ENCODE measurements at regions not wholly inside any gene's neighbourhood (a gene's known extent, or its start where the extent isn't known, plus 50 kb on each side); places are given as distances from the start of the nearest gene placed in this dataset.
"Not testable (repeated sequence)": the region's sequence is repeated elsewhere in the genome, so short reads cannot be mapped to it uniquely, and the experiment has no call there.

DNA sequence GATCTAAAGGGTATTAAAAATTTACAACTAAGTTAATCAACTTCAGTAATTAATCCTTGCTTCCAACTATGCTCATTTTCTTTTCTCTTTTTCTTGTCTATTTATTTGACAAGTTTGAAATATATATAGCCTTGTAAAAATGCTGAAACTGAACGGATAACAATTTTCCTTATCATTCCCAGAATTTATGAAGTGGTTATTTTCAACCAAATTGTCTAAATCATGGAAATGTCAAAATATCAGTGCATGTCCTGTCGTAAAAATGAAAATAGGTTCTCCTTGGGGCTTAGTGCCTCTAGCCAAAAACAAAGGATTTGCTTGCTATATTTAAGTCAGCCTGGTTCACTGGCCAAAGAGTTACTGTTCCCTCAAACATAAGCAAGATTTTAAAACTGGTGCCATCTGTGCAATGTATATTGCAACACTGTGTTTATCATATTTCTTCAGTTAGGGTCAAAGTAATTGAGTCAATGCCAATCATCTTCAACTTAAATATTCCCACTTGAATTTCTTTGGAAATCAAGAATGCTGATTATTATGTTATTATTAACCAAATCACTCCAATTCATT is 798.3 kb downstream of the MAT2B start:
- no peaks in the 10 kb centered on the region for H3K4me1 Mint-ChIP-seq
- no peaks in the 10 kb centered on the region for H3K36me3 Mint-ChIP-seq
- POLR2A ChIA-PET, result no interaction called here
- no peak overlapping the region for H3K4me3 Mint-ChIP-seq
- no peak overlapping the region for H3K27ac Mint-ChIP-seq
- no peak for DNase-seq
- no peaks in the 10 kb centered on the region for H3K9me3 Mint-ChIP-seq
- H3K27me3 Mint-ChIP-seq, result no peaks in the 10 kb centered on the region
- ATAC-seq (ENCODE audit: low read depth), result no peak

DNA sequence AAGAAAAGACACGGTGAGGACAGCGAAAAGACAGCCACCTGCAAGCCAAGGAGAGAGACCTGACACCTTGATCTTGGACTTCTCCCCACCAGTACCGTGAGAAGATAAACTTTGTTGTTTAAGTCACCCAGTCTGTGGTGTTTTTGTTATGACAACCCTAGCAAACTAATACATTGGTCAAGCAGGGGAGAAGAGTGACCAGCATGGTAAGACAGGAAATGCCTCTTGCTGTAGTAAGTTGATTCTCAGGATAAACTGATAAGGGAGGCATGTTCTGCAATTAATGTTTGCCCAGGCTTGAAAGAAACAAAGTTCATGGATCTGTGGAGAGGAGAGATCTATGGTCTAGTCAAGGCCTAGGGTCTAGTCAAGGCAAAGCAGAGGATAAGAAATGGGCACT is 801.2 kb downstream of the MAT2B start:
- no peak for ATAC-seq (ENCODE audit: low read depth)
- POLR2A ChIA-PET, result no interaction called here
- no peaks in the 10 kb centered on the region for H3K4me1 Mint-ChIP-seq
- H3K4me3 Mint-ChIP-seq, result no peak overlapping the region
- no peak for DNase-seq
- no peaks in the 10 kb centered on the region for H3K27me3 Mint-ChIP-seq
- no peaks in the 10 kb centered on the region for H3K36me3 Mint-ChIP-seq
- no peaks in the 10 kb centered on the region for H3K9me3 Mint-ChIP-seq
- H3K27ac Mint-ChIP-seq, result no peak overlapping the region

DNA sequence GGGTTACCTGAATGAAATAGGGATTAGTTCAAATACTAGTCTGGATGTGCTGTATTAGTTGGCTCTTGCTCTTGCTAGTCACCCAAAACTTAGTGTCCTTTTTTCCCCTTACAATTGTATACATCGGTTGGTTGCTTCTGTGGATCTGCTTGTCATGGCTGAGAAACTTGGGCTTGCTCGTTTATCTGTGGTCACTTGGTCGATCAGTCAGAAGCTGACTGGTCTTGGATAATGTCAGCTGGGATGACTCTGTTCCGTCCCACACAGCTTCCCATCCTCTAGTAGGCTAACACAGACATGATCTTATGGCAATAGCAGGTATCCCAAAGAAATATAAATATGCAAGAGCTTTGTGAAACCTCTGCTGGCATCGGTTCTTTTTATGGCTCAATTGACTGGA is 807.4 kb downstream of the MAT2B start:
- ATAC-seq (ENCODE audit: low read depth) (no peak), DNase-seq (no peak)
- no peaks in the 10 kb centered on the region for H3K9me3 Mint-ChIP-seq
- no peaks in the 10 kb centered on the region for H3K27me3 Mint-ChIP-seq
- POLR2A ChIA-PET, result no interaction called here
- no peaks in the 10 kb centered on the region for H3K4me1 Mint-ChIP-seq
- H3K36me3 Mint-ChIP-seq, result no peaks in the 10 kb centered on the region
- no peak overlapping the region for H3K27ac Mint-ChIP-seq
- H3K4me3 Mint-ChIP-seq, result no peak overlapping the region

DNA sequence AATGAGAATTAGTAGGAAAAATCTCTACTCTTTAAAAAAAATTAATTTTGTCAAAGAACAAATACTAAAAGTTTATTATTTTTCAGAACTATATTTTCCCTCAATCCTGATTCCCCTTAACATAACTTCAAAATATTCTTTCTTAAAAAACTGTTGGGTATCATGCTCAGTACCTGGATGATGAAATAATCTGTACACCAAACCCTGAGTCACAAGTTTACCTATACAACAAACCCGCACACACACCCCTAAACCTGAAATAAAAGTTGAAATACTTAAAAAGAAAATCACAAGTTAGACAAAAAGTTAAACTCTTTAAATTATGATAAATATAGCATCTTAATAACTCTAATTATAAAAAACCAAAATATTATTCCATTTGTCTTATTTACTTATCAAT is 812.3 kb downstream of the MAT2B start:
- Mint-ChIP-seq H3K9me3 (no peaks in the 10 kb centered on the region), H3K4me1 (no peaks in the 10 kb centered on the region), H3K36me3 (no peaks in the 10 kb centered on the region), H3K27me3 (no peaks in the 10 kb centered on the region), H3K27ac (no peak overlapping the region), H3K4me3 (no peak overlapping the region)
- DNase-seq (no peak), ATAC-seq (ENCODE audit: low read depth) (no peak)
- POLR2A ChIA-PET, result no interaction called here

DNA sequence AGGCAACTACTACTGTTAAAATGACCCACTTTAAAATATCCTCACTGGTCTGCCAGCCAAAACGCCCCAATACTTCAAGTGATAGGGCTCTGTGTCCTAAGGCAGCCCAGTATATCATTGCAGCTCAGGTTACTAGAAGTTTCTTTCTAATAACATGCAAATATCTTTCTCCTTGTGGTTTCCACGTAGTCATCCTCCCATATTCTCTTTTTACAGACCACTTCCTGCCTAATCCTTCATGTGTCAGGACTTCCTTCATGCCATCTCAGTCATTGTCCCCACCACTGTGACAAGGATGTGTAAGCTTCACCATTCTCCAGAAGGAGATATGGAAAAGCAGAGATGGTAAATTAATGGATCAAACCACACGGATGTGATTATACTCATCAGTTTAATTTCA is 813.7 kb downstream of the MAT2B start:
- ATAC-seq (ENCODE audit: low read depth) (no peak), DNase-seq (no peak)
- POLR2A ChIA-PET, result no interaction called here
- Mint-ChIP-seq H3K4me1 (no peaks in the 10 kb centered on the region), H3K36me3 (no peaks in the 10 kb centered on the region), H3K27ac (no peak overlapping the region), H3K9me3 (no peaks in the 10 kb centered on the region), H3K27me3 (no peaks in the 10 kb centered on the region), H3K4me3 (no peak overlapping the region)

DNA sequence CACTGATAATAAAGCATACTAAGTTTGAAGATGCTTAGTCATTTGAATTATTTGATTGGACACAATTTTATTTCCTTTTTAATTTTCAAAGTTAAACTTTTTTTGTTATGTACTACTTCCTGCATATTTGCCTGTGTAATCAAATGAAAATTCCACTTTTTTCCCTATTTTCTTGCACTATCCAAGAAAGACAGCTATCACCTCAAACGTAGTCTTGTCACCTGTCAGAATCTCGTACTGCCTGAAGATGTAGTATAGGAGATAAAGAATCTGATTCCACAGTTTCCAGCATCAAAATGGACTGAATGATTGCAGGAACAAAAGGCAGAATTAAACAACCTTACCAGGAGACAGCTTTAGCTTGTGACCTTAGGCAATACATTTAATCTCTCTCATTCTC is 818.8 kb downstream of the MAT2B start:
- no peak overlapping the region for H3K4me3 Mint-ChIP-seq
- DNase-seq, result no peak
- no peak for ATAC-seq (ENCODE audit: low read depth)
- POLR2A ChIA-PET, result no interaction called here
- H3K27me3 Mint-ChIP-seq, result no peaks in the 10 kb centered on the region
- peaks cover 10% of the 10 kb centered on the region for H3K9me3 Mint-ChIP-seq
- no peak overlapping the region for H3K27ac Mint-ChIP-seq
- H3K4me1 Mint-ChIP-seq, result no peaks in the 10 kb centered on the region
- H3K36me3 Mint-ChIP-seq, result no peaks in the 10 kb centered on the region

DNA sequence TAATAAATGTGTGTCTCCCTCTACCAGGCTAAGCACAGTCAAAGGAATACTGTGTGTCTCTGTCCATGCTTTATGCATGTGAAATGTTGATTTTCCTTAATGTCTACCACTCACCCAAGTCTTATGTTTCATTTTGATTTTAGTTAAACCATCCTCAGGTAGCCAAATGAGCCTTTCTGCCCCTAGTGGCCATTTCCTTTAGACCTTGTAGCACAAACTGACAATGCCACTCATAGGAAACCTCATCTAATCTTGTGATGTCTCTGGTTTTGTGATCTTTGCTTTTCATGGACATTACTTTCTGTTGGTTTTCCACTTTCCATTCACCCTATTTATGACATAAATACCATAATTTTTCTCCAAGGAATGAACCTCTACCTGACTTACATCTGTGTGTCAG is 820.8 kb downstream of the MAT2B start:
- no peaks in the 10 kb centered on the region for H3K27me3 Mint-ChIP-seq
- H3K9me3 Mint-ChIP-seq, result peaks cover 10% of the 10 kb centered on the region
- no peak overlapping the region for H3K4me3 Mint-ChIP-seq
- POLR2A ChIA-PET, result no interaction called here
- no peaks in the 10 kb centered on the region for H3K4me1 Mint-ChIP-seq
- ATAC-seq (ENCODE audit: low read depth) (no peak), DNase-seq (no peak)
- no peaks in the 10 kb centered on the region for H3K36me3 Mint-ChIP-seq
- no peak overlapping the region for H3K27ac Mint-ChIP-seq

DNA sequence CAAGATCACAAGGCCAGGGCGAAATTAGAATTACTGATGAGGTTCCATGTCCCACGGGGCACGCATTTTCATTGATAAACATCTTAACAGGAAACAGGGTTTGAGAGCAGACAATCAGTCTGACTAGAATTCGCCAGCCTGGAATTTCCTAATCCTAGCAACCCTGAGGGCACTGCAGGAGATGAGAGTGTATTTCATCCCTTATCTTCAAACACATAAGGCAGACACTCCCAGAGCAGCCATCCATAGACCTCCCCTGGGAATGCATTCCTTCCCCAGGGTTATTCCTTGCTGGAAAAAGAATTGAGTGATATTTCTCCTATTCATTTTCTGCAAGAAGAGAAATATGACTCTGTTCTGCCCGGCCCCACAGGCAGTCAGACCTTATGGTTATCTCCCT is 821.7 kb downstream of the MAT2B start:
- H3K27me3 Mint-ChIP-seq; H3K36me3 Mint-ChIP-seq; ATAC-seq (ENCODE audit: low read depth); POLR2A ChIA-PET; H3K27ac Mint-ChIP-seq; DNase-seq; H3K9me3 Mint-ChIP-seq; H3K4me1 Mint-ChIP-seq; H3K4me3 Mint-ChIP-seq: not testable (repeated sequence)

DNA sequence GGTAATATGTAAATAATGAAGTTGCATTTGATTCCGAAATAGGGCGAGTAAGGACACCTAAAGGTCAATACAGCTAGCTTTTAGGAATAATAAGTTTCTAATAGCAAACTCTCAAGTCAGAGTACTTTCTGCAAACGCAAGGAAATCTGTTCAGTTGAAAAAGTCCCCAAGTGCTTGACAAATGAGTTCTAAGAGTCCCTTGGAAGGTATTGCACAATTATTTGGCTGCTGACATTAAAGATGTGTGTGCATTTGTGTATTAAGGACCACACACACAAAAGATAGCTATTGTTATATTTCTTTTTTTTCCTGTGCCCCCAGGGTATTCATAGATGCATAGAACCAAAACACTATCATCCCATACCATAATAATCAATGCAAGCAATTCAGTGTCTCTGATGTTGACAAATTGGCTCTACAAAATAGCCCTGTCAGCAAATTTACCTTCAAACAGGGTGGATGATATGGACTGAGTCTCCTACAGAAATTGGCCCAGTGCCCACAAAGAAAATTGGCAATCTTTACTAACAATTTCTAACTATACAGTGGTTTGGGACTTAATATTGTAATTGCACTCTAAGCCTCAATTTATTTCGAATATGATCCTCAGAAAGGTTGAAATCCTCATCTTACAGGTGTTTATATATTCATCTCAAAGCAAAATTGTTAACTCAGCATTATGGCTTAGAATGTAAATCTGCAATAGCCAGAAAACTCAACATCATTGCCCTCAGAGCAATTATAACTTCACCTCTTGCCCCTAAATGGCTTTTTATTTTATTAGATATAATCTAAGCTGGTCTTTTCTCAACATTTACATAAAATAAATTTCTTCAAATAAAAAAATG is 827.2 kb downstream of the MAT2B start:
- Mint-ChIP-seq H3K36me3 (no peaks in the 10 kb centered on the region), H3K4me3 (no peak overlapping the region), H3K27me3 (no peaks in the 10 kb centered on the region), H3K4me1 (no peaks in the 10 kb centered on the region), H3K9me3 (peaks cover under 1% of the 10 kb centered on the region), H3K27ac (no peak overlapping the region)
- ATAC-seq (ENCODE audit: low read depth) (no peak), DNase-seq (no peak)
- POLR2A ChIA-PET, result no interaction called here

DNA sequence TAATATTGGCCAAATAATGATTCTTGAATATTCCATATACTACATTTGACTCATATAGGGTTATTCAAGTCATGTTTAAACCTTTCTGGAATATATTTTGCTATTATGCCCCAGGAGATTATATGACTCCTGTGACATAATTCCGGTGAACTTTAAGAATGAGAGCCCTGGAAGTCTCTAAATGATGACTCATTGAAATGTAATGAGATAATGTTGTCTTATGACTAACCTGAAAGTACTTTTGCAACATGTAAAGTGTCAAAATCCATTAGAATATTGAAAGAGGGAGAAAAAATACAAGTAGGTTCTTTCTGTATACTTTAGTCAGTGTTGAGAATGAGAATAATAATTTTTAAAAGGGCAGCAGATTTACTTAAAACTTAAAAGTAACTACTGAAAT is 830.4 kb downstream of the MAT2B start:
- Mint-ChIP-seq H3K27me3 (no peaks in the 10 kb centered on the region), H3K4me3 (no peak overlapping the region), H3K36me3 (no peaks in the 10 kb centered on the region), H3K27ac (no peak overlapping the region), H3K4me1 (no peaks in the 10 kb centered on the region), H3K9me3 (peaks cover 2% of the 10 kb centered on the region)
- ATAC-seq (ENCODE audit: low read depth), result no peak
- POLR2A ChIA-PET, result no interaction called here
- DNase-seq, result no peak

DNA sequence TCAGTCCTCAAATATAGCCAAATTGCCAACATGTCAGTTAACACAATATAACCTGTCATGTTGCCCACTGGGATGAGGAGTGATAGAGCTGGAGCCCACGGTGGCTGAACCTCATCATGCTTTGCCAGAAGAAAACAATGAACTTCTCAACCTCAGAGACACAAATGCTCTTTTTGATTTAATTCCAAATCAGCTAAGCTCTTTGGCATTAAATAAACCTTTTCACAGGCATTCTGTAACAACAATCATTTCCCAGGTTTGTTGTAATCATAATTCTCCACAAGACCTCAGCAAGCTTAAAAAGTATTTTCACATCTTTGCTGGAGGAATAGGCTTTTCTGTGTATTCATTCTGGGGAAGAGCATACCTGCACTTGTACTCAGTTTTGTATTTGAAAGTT is 830.9 kb downstream of the MAT2B start:
- Mint-ChIP-seq H3K4me3 (no peak overlapping the region), H3K27ac (no peak overlapping the region), H3K9me3 (peaks cover 2% of the 10 kb centered on the region), H3K36me3 (no peaks in the 10 kb centered on the region), H3K4me1 (no peaks in the 10 kb centered on the region), H3K27me3 (no peaks in the 10 kb centered on the region)
- no peak for ATAC-seq (ENCODE audit: low read depth)
- no peak for DNase-seq
- POLR2A ChIA-PET, result no interaction called here

DNA sequence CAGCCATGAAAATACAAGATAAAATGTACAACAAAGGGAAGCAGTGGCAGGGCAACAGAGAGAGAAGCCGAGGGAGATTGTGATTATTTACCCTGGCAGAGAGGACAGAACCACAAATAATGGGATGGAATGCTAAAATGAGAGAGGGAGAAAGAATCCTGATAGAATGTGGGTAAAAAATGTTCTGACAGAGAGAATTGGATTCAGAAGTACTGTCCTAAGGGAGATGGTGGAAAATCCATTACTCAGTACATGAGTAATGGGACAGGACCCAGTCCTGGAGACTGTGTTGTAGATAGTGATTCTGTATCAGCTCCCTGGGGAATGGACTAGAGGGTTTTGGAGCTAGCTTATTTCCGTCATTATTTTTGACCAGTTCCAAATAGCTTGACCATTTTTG is 831.5 kb downstream of the MAT2B start:
- peaks cover 2% of the 10 kb centered on the region for H3K9me3 Mint-ChIP-seq
- DNase-seq (no peak), ATAC-seq (ENCODE audit: low read depth) (no peak)
- no peaks in the 10 kb centered on the region for H3K27me3 Mint-ChIP-seq
- no peaks in the 10 kb centered on the region for H3K36me3 Mint-ChIP-seq
- H3K4me1 Mint-ChIP-seq, result no peaks in the 10 kb centered on the region
- no peak overlapping the region for H3K27ac Mint-ChIP-seq
- no peak overlapping the region for H3K4me3 Mint-ChIP-seq
- POLR2A ChIA-PET, result no interaction called here

DNA sequence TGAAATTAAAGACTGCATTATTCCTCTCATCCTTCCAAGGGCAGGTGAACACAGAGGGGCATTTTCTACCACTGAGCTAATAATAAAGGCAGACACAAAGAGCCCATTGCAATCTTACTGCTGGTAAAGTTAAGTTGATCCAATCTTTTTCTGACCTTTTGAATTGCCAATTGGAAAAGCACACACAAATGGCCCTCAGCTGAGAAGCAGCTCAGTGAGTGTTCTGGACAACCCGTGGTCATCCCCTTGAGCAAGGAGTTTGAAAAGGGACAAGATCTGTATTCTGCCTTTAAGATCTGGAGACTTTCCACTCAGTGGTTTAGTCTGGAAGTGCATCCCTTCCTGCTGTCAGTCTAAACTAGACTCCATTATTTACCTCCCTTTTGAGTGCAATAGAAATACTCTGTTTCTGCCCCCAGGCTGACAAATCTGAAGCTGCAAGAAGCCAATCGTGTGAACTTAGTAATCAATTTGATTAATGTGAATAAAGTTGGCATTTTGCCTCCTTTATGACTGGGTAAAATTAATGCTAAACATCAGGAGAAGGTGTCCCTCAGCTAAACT is 835.7 kb downstream of the MAT2B start:
- POLR2A ChIA-PET, result no interaction called here
- H3K4me1 Mint-ChIP-seq, result no peaks in the 10 kb centered on the region
- H3K27ac Mint-ChIP-seq, result no peak overlapping the region
- no peak overlapping the region for H3K4me3 Mint-ChIP-seq
- DNase-seq (no peak), ATAC-seq (ENCODE audit: low read depth) (no peak)
- no peaks in the 10 kb centered on the region for H3K27me3 Mint-ChIP-seq
- H3K36me3 Mint-ChIP-seq, result no peaks in the 10 kb centered on the region
- peaks cover 2% of the 10 kb centered on the region for H3K9me3 Mint-ChIP-seq

DNA sequence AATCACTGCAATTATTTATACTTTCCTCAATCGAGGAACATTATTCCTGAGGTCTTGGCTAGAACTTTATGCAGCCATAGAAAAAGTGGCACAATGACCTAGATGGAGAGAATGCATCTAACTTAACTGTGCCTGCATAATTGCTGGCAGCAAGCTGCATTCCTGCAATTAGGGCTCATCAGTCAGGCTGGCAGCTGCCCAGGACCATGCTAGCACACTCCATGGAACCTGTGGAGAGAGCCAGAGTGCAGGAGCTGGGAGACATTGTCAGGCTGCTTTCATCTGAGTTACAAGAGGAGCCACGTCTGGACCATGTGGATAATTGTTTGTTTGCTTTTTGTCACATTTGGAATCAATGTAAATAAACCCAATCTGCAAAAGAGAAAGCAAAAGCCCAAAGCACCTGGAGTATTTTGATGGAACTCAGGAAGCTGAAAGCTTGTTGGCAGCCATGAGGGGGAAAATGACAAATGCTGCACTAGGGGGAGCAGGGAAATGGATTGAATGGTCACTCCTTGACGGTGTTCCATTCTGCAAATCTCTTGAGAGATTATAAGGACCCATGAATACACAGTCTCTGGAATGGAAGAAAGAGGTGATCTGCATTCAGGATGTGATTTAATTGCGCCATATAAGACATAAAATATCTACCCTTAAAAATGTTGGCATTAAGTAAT is 839.9 kb downstream of the MAT2B start:
- H3K27ac Mint-ChIP-seq, result no peak overlapping the region
- H3K27me3 Mint-ChIP-seq, result no peaks in the 10 kb centered on the region
- H3K9me3 Mint-ChIP-seq, result peaks cover 3% of the 10 kb centered on the region
- no peaks in the 10 kb centered on the region for H3K4me1 Mint-ChIP-seq
- POLR2A ChIA-PET, result no interaction called here
- H3K4me3 Mint-ChIP-seq, result no peak overlapping the region
- no peak for DNase-seq
- no peaks in the 10 kb centered on the region for H3K36me3 Mint-ChIP-seq
- no peak for ATAC-seq (ENCODE audit: low read depth)

All from activated naive CD8-positive, alpha-beta T cell treated with anti-CD3 and anti-CD28 coated beads, Interleukin-2, amount 10 ng/mL, durations not matched to agents 7 days and 5 days (primary cell).